EH (cell line): ENCODE measurements at regions not wholly inside any gene's neighbourhood (a gene's known extent, or its start where the extent isn't known, plus 50 kb on each side); places are given as distances from the start of the nearest gene placed in this dataset.
A peak's percentile ranks its signal among the peaks of the same experiment; 100 is the strongest.

ENCODE experiments used
- DNase-seq: peaks from one replicate; pipeline ENCODE4 v3.0.0-alpha.2; 2015; ENCODE audit warnings: low read depth

GRCh38 chr10:78757344-78757925 is 311.3 kb upstream of the ZMIZ1 start:
- DNase-seq: peak; percentile 94

DNA sequence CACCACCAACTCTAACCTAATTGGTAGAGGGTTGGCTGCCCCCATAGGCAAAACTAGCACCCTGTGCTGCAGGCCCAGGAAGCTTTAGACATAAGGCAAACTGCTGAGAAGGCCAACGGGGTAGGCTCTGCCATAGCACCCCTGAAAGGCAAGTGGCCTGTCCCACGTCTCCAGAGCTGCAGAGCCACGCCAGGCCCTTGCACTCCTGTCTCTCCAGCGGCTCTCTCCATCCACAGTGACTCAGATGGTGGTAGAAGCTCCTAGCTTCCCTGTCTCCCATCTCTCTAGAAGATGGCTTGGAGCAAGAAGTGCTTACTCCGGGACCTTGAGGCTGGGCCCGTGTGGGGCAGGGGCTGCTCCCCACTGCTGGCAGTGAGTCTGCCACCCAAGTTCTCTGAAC is 310.6 kb upstream of the ZMIZ1 start:
- no peak for DNase-seq

- no peak for DNase-seq
Observed at GRCh38 chr10:78759456-78760120, 309.2 kb upstream of the ZMIZ1 start.

GRCh38 chr10:78760463-78761310 is 308.1 kb upstream of the ZMIZ1 start:
- no peak for DNase-seq

GRCh38 chr10:78761311-78761781 is 307.4 kb upstream of the ZMIZ1 start:
- DNase-seq: no peak

DNA sequence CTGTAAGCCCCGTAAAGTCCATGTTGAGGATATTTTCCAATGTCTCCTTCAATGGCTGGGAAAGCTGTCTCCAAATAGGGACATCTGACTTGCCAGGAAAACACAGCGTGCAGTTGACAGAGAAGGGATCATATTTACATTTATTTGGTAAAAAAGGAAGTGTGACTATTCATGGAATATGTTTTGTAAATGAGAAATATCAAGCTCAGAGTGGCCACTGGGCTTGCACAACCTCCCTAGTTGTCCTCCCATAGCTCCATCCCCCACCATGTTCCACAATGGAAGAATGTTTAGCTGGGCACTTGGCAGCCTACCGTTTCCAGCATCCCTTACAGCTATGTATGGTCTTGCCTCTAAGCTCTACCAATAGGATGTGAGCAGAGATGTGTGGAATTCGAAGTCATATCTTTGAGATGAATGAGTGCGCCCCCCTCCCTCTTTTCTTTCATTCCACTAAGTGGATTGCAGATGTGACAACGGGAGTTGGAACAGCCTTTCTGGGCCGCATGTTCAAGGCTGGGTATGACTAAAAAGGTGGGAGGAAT is 306.6 kb upstream of the ZMIZ1 start:
- DNase-seq: peak; percentile 52

DNA sequence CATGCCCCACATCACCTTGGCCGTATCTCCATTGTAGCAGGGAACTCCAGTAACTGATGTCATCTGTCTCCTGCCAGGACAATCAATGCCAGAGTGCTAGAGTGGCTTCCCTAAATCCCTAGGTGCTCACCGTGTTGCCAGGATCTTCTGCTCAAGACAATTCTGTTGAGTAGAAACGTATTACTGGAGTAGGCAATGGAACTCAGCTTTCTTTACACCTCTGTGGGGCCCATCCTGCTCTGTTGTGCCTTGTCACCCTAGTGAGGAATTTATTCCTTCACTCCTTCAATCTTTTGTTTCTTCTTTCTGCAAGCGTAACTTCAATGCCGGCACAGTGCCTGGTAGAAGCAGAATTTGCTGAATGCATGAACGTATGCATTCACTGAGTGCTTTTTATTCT is 305.5 kb upstream of the ZMIZ1 start:
- no peak for DNase-seq

GRCh38 chr10:78763651-78764395 is 304.9 kb upstream of the ZMIZ1 start:
- no peak for DNase-seq

- no peak for DNase-seq
Observed at GRCh38 chr10:78764436-78764835, 304.3 kb upstream of the ZMIZ1 start.

DNA sequence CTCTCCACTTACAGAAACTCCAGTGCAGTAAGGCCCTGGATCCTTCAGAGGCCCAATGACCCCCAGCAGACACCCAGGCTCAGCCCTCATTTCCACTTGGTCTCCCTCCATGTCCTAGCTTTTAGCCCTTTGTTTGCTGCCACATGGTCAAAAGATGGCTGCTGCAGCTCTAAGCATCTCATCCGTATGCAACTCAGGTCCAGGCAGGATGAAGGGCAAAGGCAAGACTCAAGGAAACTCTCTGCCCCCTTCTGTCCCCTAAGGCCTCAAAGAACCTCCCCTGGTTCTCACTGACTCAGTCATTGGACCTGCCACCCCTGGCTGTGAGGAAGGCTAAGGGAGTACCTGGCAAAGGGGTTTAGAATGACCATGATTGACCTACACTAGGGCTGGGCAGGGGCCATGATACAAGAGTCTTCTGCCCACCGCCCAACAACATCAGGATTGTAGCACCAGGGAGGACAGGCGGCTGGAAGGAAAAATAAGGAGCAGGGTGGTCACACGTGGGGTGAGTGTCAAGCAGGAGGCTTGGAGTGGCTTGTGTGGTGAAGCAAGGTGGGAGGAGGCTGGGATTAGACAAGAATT is 303.8 kb upstream of the ZMIZ1 start:
- no peak for DNase-seq

- DNase-seq: no peak
Observed at GRCh38 chr10:78765726-78766335, 302.9 kb upstream of the ZMIZ1 start.

DNA sequence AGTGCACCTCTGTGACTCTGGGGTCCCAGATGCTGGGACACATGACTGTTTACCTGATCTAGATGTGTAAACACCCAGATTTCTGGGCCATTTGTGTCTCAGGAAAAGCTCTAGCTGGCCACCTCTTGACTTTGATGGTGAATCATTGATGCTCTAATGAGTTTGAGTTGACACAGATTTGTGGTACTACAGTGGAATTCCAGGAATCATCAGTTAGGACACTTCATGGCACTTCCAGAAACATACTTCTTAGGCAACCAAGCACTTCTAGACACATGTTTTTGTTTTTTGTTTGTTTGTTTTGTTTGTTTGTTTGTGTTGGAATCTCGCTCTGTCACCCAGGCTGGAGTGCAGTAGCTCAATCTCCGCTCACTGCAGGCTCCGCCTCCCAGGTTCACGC is 302.2 kb upstream of the ZMIZ1 start:
- peak; percentile 55 for DNase-seq

DNA sequence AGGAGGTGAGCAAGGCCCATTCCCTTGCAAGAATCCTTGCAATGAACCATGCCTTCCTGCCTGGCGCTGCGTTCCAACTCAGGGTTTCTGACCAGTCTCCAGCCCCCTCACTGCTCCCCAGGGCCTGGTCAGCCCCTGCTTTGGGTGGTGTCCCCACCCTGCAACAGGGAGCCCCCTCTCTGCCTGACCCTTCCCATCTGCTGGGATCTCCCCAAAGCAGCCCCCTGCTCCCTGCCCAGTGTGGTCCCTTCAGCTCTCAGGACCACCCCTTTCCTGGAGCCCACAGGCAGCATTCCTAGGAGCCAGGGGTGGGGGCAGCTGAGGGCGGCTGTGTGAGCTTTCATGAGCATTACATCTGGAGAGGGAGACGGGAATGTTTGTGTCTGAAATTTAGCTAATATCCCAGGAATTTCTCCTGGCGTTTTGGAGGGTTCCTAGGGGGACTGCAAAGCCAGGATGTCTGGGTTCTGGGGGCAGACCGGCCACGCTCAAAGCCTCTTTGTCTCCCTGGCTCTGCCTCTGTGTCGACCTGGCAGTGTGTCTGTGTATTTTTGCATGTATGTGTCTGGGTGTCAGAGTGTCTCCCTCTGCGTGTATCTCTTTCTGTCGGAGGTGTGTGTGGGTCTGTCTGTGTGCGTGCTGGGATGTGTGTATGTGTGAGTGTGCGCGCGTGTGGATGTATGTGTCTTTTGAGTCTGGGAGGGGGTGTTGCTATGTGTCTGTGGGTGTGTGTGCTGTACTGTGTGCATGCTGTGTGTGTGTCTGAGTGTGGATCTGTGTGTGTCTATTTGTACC is 300.5 kb upstream of the ZMIZ1 start:
- peak; percentile 26 for DNase-seq

DNA sequence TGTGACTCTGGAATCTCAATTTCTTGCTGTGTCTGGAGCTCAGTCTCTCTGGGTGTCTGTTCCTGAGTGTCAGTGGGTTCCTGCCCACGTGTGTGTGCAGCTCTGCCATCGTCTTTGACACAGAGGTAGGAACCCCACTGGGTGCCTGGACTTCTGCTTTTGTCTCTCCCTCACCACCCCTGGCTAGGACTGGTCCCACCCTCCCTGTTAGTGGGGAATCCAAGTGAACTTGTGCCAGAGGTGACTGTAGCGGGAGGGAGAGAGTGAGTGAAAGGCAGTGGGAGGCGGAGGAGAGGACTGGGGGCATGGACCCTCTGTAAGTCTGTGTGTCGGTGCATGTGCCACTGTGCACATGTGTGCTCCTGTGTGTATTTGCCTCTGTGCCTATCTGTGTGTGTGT is 299.9 kb upstream of the ZMIZ1 start:
- DNase-seq: no peak

- DNase-seq: no peak
Observed at GRCh38 chr10:78769526-78769925, 299.2 kb upstream of the ZMIZ1 start.

DNA sequence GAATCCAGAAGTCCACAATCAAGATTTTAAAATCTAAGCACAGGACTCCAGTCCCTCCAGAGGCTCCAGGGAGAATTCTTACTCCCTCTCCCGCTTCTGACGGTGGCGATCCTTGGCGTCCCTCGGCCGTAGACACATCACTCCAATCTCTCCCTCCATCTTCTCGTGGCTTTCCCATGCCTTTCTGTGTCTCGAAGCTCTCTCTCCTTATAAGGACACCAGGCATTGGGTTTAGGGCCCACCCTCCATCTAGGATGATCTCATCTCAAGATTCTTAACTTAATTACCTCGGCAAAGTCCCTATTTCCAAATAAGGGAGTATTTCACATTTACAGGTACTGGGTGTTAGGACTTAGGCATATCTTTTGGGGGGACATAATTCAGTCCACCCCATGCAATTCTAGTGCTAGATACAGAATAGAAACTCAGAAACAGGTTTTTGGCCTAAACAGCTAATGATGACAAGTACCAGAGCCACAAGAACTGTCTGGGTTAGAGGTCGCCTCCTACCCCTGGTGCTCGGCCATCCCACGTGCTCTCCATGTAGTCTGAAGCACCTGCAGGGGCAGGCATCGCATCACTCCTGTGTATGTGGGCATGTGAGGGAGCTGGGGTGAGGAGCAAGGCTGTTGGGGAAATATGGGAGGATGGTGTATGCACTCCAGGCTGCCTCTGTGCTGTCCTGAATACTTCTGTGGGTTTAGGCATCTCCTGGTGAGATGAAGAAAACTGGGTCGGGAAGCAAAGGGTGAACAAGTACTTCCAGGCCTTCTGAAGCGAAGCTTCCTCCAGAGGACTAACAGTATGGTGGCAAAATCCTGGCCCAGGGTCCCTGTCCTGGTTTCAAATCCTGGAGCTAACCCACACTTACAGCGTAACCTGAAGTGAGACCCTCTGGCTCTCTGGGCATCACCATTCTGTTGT is 298.3 kb upstream of the ZMIZ1 start:
- DNase-seq: peak; percentile 69

DNA sequence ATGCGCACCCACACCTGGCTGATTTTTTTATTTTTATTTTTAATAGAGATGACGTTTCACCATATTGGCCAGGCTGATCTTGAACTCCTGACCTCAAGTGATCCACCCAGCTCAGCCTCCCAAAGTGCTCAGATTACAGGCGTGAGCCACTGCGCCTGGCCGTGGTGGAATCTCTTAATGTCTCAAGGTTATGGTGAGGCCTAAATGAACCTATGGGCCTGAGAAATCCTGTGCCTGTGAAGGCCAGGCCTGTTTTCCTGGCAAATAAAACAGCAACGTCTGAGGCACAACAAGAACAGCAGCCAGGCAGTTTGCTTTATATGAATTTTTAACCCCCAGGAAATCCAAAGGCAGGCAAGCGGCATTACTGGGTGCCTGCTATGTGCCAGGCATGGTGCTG is 297.5 kb upstream of the ZMIZ1 start:
- DNase-seq: no peak

DNA sequence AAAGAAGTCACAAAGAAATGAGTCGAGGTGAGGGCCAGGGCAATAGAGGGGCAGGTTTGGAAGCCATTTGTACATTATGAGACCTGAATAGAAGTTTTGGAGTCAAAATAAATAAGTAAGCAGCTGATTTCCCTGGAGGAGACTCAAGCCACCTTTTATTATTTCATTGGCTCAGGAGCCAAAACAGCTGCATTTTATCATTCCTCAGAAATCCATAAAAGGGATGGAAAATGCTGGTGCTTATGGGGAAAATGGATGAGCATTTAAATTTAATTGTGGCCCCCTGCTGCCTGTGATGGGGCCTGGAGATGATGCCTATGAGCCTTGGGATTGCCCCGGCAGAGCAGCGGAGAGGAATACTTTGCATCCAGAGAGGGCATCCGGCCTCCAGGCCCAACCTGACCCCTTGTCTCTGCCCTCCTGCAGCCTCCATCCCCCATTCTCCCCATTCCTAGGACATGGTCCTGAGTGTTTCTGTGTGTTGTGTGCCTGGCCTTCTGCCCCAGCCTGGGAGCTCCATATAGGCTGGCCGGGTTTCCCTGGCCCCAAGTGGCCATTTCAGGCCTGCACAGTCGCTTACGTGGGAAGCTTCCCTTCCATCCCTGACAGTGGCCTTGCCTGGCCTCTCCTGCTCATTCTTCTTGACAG is 296.8 kb upstream of the ZMIZ1 start:
- DNase-seq: no peak

GRCh38 chr10:78772486-78772885 is 296.3 kb upstream of the ZMIZ1 start:
- DNase-seq: no peak
